COLO668 (cell line): ENCODE measurements at regions not wholly inside any gene's neighbourhood (a gene's known extent, or its start where the extent isn't known, plus 50 kb on each side); places are given as distances from the start of the nearest gene placed in this dataset.

Source experiments
- DNase-seq: peaks from one replicate; lab custom pipeline; 2025; ENCODE audit not compliant: unreplicated experiment; lab: John Stamatoyannopoulos, UW

DNA sequence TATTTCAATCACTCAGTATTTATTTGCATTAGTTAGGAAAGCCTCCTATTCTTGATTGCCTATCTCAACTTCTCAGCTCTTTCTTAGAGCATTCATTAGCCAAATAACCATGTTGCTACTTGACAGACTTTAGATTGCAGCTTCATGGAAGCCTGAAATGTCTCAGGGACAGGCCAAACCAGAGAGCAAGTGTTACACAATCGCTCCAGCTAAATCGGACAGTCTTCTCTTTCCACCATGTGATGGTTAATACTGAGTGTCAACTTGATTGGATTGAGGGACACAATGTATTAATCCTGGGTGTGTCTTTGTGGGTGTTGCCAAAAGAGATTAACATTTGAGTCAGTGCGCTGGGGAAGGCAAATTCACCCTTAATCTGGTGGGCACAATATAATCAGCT, 106.5 kb upstream of the DRD2 start:
- DNase-seq = no peak

DNA sequence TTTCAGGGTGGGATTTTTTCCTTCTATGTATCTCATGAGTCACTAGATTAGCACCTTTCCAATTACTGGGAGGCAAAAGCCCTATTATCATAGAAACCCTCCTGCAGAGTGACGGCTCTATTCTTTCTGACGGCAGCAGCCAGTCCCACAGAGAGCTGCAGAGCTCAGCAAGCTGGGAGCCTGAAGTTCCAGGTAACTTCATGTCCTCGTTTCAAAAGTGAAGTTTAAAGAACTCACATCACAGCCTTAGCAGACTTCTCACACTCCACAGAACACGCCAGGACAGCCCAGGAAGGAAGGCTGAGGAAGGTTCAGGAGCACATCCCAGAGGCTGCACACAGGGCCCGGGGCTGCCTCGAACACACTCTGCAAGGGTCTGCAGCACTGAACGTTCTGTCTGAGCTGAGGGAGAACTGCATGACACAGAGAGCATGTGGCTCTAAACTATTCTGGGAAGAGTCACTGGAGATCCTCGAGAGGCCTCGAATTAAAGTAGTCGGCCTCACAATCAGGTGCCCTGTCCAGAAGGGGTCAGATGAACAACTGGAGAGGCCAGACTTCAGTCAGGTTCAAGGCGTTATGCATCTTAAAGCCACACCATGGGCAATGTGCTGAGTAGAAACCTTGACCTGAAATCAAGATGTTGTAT, 104.2 kb upstream of the DRD2 start:
- no peak for DNase-seq

DNA sequence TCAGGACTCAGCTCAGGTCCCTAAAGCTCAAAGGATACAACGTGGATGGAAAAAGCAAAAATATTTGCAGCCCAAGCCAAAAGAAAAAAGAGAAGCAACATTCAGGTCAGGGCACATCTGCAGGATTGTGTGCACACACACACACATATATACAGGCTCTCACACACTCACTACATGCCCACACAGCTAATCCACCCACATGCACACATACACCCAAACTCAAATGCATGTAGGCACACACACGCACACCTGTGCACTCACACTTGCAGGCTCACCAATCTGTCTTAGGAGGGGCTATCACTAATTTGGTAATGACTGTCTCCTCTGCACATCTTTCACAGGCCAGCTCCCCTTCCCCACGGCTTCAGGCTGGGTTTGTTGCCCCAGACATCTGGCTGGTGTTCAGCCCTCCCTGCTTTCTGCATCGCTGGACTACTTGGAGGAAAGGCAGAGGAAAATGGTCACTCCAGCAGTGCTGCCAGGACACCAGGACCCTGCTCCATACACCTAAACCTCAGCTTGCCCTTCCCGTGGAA, 103.6 kb upstream of the DRD2 start:
- no peak for DNase-seq

DNA sequence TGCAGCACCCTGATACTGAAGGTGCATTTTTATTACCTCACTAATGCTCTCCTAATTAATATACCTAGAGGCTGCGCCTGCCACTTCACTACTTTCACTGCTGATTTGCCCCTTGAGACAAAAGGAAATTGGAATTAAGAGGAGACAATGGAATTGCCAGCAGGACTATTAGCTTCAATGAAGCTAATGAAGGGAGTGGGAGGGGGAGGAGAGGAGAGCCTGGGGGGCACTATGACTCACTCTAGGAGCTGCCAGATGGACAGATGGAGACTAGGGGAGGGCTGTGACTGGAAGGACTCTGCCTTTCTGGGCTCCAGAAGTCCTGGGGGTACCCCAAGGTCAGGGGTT, 102.8 kb upstream of the DRD2 start:
- no peak for DNase-seq

DNA sequence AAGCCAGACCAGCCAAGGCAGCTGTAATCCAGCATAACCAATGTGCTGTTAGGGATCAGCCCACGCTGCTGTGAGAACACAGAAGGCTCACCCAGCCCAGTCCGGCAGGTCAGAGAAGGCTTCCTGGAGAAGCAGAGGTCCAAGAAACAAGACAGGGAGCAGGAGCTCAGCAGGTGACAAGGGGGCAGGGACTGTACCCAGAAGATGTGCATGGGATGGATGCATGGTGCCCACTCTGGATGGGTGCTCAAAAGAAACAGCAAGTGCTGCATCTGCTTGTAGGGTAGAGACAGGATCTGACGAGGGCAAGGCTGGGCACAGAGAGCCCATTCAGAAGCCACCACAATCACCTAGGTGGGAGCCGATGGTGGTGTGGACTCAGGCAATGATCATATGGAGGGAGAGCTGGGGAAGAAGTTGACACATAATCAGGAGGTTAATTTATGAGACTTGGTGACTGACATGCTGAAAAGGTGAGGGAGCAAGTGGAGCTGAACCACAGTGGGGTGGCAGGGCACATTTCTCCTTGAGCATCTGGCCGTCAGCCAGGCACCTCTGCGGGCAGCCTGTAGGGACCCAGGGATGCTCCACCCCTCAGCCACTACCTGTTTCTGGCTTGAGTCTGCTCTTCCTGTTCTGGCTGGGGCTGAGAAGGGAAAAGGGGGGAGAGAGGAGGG, 102.3 kb upstream of the DRD2 start:
- DNase-seq = no peak

DNA sequence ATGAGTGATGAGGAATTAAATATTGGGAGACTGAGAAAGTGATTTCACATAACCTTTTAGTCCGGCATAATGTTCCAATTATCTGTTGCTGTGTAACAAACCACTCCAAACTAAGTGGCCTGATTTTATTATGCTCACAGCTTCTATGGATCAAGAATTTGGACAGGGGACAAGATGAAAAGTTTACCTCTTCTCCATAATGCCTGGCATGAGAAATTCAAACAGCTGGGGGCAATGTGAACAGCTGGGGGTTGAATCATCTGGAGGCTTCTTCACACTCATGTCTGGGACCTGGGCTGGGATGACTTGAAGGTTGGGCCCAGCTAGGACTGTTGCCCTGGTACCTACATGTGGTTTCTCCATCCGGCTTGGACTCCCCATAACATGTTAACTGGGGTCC, 99.4 kb upstream of the DRD2 start:
- no peak for DNase-seq

GRCh38 chr11:113574171-113574570, 99.0 kb upstream of the DRD2 start:
- no peak for DNase-seq

DNA sequence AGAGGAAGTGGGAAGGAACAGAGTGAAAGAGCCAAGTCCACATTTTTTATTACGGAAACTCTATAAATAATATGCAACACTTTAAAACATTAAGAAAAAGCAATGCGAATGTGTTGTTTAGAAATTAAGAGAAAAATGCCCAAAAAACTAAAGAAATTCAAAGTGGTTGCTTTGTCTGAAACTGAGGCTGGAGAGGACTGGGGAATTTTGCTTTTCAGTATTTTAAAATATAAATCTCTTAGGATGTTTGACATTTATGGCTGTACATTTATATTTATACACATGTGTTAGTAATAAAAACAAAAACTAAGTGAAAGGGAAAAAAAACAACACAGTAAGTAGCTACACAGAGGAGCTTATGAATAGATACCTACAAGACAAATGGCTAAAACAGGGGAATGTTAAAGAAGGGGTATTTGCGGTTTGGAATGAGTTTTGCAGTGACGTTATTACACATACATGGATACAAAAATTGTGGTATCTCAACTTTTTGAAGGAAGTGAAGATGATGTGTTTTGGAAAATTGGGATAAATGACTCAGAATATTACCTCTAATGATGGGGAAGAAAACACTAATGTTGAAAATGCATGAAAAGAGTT, 97.0 kb upstream of the DRD2 start:
- no peak for DNase-seq

DNA sequence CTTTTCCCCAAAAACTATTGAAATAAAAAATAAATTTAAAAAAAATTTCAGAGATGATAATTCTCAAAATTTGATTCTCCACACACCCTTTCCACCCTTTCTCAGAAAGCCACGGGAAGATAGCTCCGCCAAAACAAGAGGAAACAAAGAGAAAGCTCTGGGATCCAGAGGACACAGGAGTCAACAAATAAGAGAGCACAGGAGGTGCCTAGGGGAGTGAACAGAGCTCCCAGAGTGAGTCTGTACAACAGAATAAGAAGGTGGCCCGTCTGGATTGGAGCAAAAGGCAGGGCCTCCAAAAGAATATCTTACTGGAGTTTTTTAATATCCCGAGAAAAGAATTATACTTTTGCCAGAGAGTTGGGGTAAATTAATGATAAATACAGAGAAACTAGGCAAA, 96.3 kb upstream of the DRD2 start:
- no peak for DNase-seq

- no peak for DNase-seq
These were observed 95.7 kb upstream of the DRD2 start for GRCh38 chr11:113570906-113571305.

GRCh38 chr11:113569391-113569790, 94.2 kb upstream of the DRD2 start:
- DNase-seq = no peak

DNA sequence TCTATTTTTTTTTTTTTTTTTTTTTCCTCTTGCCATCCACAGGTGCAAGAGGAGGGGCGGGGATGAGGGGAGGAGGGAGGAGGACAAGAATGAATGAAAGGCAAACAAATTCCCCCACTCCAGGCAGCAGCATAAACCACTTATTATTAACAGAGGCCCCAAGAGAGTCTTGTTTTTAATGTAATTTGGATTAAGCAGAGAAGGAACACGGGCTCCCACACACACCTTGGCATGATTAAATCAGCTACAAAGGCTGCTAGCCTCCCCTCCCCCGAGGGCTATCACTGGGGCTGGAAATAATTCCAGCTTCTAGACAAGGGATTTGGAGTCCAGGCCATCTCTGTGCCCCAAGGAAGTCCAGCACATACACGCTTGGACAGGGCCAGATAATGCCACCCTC, 93.4 kb upstream of the DRD2 start:
- no peak for DNase-seq

DNA sequence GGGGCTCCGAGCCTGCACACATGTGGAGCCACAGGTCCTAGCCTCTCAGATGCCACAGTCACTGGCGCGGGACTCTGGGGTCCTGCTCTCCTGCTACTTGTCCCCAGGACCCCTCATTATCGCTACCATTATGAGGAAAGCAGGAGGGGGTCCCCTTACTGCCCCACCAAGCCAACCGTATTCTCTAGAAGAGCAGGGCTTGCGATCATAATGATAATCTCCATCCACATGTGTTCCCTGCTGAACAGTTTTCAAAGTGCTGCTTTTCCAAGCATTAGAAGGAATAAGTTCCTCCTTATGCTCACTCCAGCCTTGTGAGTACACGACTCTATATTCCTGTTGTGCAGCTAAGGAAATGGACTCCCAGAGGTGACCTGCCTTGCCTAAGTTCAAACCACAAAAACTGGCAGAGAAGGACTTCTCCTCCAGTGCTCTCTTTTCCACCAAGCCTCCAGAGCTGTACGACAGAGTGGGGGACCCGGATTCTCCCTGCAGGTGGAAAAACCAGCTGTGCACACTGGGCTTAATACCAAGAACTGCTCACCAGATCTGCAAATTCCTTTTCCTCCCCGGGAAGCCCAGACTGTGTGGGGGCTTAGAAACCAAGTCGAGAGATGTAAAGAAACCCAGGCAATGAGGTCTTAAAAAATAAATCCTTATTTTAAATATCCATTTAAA, 92.8 kb upstream of the DRD2 start:
- DNase-seq = no peak

- no peak for DNase-seq
These were observed 91.9 kb upstream of the DRD2 start for GRCh38 chr11:113567097-113567496.

DNA sequence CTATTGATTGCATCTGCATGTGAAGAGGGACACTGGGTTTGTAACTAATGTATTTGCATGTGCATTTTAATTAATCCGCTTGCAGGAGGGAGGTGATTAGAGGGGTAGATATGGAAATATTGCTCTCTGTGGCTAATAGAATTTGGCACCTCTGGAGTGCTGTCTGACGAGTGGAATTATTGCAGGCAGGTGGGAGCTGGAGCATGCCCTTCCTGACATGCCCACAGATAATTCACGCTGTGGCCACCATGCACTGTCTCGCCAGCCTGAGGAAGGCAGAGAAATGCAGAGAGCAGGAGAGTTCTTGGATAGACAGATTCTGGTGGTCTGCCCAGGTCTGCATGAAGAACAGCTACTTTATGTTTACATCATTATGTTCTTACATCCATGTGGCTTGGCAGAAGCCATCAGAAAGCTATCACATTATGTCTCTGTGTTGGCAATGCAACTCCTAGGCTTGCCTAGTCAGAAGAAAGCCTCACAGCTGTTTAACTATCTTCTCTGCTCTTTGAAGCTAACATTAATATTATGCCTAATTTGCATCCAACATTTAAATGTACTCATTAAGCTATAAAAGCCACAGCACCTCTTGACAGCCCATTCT, 89.4 kb upstream of the DRD2 start:
- DNase-seq = no peak

- no peak for DNase-seq
These were observed 88.7 kb upstream of the DRD2 start for GRCh38 chr11:113563766-113564526.

GRCh38 chr11:113562981-113563461, 87.8 kb upstream of the DRD2 start:
- DNase-seq = no peak

- no peak for DNase-seq
These were observed 87.4 kb upstream of the DRD2 start for GRCh38 chr11:113562576-113562975.

DNA sequence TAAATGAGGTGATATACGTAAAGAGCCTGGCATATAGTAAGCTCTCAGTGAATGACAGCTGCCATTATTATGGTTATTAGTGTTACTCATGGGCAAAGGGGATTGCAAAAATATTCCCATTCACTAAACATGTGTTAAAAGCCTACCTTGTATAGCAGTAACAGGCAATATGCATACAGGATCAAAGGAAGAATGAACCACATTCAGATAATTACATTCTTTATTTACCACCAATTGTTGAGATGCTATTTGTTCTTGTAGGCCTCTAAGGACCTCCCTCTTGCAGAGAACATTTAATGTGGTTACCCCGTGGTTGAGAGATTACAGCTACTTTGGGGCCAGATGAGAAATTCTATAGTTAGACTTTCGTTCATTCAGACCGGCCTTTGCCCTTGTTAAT, 82.7 kb upstream of the DRD2 start:
- DNase-seq = no peak

DNA sequence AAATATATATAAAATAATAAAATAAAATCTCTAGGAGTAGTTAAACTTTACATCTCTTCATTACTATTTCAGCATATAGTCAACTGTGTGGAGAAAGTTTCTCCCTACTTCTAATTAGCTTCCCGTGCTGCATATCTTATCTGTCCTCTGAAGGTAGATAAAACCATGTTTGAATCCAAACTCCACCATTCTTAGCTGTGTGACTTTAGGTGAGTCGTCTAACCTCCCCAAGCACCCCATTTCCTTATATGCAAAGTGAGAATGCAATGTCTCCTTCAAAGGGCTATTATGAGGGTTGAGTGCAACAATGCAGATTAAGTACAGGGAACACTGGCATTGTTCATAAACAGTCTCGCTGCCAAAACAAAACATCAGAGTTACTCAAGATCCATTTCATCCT, 80.8 kb upstream of the DRD2 start:
- DNase-seq = no peak
